ENCODE measurements at regions not wholly inside any gene's neighbourhood (a gene's known extent, or its start where the extent isn't known, plus 50 kb on each side); places are given as distances from the start of the nearest gene placed in this dataset.

DNA sequence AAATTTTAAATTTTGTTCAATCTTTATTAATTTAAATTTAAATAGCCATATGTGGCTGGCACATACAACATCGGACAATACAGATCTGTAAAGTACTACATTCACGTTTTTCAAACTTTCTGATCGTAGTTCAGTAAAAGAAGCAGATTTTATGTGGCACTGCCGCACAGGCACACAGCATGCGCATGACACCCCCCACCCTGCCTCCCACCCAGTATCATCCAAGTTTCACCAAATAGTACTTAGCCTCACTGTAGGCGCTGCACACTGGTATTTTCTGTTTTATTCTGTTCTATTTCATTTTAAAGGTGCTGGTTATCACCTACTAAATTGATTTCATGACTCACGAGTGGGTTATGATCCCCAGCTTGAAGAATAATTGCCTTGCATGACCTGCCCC is 159.9 kb downstream of the HIPK3 start:
- DNase-seq (ENCODE audit: low spot score in 2 of 2): no peak
- intact Hi-C loops (cut with DNase I): no loop called here

DNA sequence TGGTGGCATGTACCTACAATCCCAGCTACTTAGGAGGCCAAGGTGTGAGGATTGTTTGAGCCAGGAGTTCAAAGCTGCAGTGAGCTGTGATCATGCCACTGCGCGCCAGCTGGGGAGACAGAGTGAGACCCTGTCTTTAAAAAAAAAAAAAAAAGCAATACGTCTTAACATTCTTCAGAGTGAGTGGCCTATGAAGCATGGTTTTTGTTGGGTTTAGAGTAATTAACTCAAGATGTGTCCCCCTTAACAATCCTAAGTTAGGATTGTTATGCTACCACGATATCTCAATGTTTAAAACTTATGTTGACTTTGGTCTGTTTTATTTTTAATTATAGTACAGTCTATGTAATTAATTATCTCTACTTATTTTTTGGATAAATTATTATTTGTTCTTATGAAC is 156.1 kb downstream of the HIPK3 start:
- intact Hi-C loops (cut with DNase I): no loop called here

More for the DNA sequence above, 159.9 kb downstream of the HIPK3 start:
- no peak for TF ChIP-seq CTCF (IDR thresholded peaks at IDR 0.05)
- Histone ChIP-seq H3K9me3 (no peaks in the 10 kb centered on the region), H3K4me3 (no peak overlapping the region), H3K36me3 (no peaks in the 10 kb centered on the region), H3K27ac (no peak overlapping the region), H3K27me3 (no peaks in the 10 kb centered on the region), H3K4me1 (no peaks in the 10 kb centered on the region)

DNA sequence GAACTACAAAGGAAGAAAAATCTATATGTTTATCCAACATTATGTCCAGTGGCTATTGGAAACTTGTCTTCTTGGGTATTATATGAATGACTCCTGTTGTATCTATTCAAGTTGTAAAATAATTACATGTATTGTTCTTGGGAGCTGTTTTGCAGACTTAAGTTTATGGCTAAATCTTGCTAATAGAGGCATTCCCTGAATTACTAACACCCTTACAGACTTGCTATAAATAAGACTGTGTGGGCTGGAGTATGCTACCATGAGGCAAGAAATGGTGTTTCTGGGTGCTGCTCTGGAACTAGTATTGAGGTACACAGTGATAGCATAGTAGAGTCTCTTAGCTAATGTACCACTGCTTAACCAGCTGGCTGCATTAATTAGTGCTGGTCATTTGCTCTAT is 155.1 kb downstream of the HIPK3 start:
- no peak overlapping the region for H3K27ac ChIP-seq
- TF ChIP-seq CTCF (IDR thresholded peaks at IDR 0.05): no peak
- H3K27me3 ChIP-seq: no peaks in the 10 kb centered on the region
- H3K36me3 ChIP-seq: no peaks in the 10 kb centered on the region
- intact Hi-C loops (cut with DNase I): no loop called here
- DNase-seq (ENCODE audit: low spot score in 2 of 2): no peak
- no peaks in the 10 kb centered on the region for H3K9me3 ChIP-seq
- no peak overlapping the region for H3K4me3 ChIP-seq
- H3K4me1 ChIP-seq: no peaks in the 10 kb centered on the region

More for the DNA sequence above, 156.1 kb downstream of the HIPK3 start:
- Histone ChIP-seq H3K27ac (no peak overlapping the region), H3K4me3 (no peak overlapping the region), H3K27me3 (no peaks in the 10 kb centered on the region), H3K9me3 (no peaks in the 10 kb centered on the region), H3K4me1 (no peaks in the 10 kb centered on the region), H3K36me3 (no peaks in the 10 kb centered on the region)
- DNase-seq (ENCODE audit: low spot score in 2 of 2): no peak
- TF ChIP-seq CTCF (IDR thresholded peaks at IDR 0.05): no peak

GRCh38 chr11:33411751-33412150 is 154.6 kb downstream of the HIPK3 start:
- Histone ChIP-seq H3K27me3 (no peaks in the 10 kb centered on the region), H3K4me1 (no peaks in the 10 kb centered on the region), H3K27ac (no peak overlapping the region), H3K36me3 (no peaks in the 10 kb centered on the region), H3K4me3 (no peak overlapping the region), H3K9me3 (no peaks in the 10 kb centered on the region)
- TF ChIP-seq CTCF (IDR thresholded peaks at IDR 0.05): no peak
- no peak for DNase-seq (ENCODE audit: low spot score in 2 of 2)
- intact Hi-C loops (cut with DNase I): no loop called here

DNA sequence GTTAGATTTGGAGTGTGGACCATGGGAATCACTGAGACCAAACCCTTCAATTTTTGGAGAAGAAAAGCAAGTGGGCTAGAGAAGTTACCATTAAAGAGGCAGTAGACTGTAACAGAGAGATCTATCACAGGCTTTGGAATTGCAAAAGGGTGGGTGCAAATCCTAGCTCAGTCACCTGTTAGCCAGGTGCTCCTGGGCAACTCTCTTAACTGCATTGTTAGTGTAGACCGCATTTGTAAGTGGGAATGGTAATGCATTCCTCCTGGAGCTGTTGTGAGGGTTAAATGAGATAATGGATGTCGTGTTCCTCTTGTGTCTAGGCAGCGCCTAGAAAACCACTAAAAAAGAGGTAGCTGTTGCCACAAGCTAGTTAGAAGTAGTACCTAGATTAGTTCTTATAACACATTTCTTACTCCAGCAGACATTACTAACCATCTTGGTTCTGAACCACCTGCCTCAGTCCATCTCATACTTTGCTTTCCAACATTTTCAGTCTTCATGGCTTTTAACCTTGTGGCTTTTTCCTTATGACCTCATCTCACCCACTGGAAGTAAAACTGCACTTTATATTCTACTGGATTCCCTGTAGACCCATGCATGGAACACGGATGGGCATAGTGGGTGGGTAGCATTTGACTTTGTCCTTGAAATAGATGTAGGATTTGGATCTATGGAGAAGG is 153.0 kb downstream of the HIPK3 start:
- DNase-seq (ENCODE audit: low spot score in 2 of 2): no peak
- intact Hi-C loops (cut with DNase I): no loop called here
- no peaks in the 10 kb centered on the region for H3K4me1 ChIP-seq
- no peaks in the 10 kb centered on the region for H3K27me3 ChIP-seq
- no peaks in the 10 kb centered on the region for H3K9me3 ChIP-seq
- H3K36me3 ChIP-seq: no peaks in the 10 kb centered on the region
- TF ChIP-seq CTCF (IDR thresholded peaks at IDR 0.05): no peak
- no peak overlapping the region for H3K4me3 ChIP-seq
- H3K27ac ChIP-seq: no peak overlapping the region

Measured in ascending aorta (tissue), 2 donors.